ENCODE measurements at regions not wholly inside any gene's neighbourhood (a gene's known extent, or its start where the extent isn't known, plus 50 kb on each side); places are given as distances from the start of the nearest gene placed in this dataset.
A peak's percentile ranks its signal among the peaks of the same experiment; 100 is the strongest.

DNA sequence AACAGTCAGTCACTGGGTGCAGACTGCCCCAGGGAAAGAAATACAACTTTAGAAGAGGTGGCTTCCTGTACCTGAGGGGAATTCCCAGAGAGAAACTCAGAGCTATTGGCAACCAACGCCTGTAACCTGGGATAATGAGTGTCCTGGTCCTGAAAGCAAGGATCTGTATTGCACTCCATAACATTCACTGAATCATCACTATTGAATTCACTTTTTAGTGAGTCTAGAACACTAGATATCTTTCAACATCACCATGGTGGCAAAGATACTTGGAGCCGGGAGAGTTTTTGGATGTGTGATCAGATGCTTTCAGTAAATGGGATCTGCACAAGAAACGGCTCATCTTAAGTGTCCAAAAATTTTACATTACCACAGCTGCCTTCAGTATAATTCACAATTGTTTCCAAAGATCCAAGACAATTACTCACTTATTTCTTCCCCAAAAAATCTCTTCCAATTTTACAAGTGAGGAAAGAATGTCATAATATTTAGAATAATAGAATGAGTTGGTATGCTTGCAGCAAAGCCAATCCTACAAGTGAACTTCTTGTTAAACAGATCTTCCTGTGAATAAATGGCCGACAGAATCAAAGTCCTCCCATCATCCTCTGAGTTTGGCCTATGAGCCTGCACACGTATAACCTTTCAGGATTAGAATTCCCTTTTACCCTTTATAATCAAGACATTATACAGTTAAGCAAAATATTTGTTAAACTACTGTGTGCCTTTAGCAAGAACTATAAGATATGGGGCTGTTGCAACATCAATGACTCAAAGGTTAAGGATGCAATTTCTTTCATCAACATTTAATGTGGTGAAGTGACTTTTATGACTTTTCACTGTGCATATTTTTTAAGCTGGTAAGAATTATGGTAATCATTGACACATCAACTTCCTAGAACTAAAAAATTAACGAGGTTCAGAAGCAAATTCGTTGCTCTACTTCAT, 243.3 kb upstream of the COL8A1 start:
- H3K4me3 ChIP-seq (ENCODE audit: low read depth, low read length), result no peak overlapping the region
- TF ChIP-seq, protein P1, sequence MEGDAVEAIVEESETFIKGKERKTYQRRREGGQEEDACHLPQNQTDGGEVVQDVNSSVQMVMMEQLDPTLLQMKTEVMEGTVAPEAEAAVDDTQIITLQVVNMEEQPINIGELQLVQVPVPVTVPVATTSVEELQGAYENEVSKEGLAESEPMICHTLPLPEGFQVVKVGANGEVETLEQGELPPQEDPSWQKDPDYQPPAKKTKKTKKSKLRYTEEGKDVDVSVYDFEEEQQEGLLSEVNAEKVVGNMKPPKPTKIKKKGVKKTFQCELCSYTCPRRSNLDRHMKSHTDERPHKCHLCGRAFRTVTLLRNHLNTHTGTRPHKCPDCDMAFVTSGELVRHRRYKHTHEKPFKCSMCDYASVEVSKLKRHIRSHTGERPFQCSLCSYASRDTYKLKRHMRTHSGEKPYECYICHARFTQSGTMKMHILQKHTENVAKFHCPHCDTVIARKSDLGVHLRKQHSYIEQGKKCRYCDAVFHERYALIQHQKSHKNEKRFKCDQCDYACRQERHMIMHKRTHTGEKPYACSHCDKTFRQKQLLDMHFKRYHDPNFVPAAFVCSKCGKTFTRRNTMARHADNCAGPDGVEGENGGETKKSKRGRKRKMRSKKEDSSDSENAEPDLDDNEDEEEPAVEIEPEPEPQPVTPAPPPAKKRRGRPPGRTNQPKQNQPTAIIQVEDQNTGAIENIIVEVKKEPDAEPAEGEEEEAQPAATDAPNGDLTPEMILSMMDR (IDR thresholded peaks at IDR 0.05; ENCODE audit: insufficient read depth, low read depth, low read length), result no peak
- peak; percentile 92 for DNase-seq (ENCODE audit: low read depth)

- no peak overlapping the region for H3K4me3 ChIP-seq (ENCODE audit: low read depth, low read length)
- TF ChIP-seq, protein P1 (IDR thresholded peaks at IDR 0.05; ENCODE audit: insufficient read depth, low read depth, low read length), result no peak
- no peak for DNase-seq (ENCODE audit: low read depth)
Measured at GRCh38 chr3:99393961-99394360, 244.4 kb upstream of the COL8A1 start.

- no peak overlapping the region for H3K4me3 ChIP-seq (ENCODE audit: low read depth, low read length)
- TF ChIP-seq, protein P1 (IDR thresholded peaks at IDR 0.05; ENCODE audit: insufficient read depth, low read depth, low read length), result no peak
- no peak for DNase-seq (ENCODE audit: low read depth)
Measured at GRCh38 chr3:99388780-99389179, 249.6 kb upstream of the COL8A1 start.

DNA sequence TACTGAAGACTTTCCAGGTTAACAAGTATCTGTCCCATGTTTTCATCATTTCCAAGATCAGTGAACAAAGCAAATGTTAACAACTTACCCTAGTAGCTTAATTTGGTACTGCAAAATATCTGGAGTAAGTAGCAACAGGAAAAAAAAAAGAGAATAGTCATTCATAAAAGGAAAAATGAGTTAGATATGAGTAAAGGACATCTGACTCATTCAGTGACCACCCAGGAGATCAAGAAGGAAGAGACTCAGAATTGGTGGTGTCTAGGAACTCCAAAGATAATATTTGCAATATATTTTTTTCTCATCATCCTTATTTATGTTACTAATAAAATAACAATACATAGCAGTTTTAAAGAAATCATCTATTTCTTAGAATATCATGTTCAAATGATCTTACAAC, 253.8 kb upstream of the COL8A1 start:
- DNase-seq (ENCODE audit: low read depth), result no peak
- TF ChIP-seq, protein P1 (IDR thresholded peaks at IDR 0.05; ENCODE audit: insufficient read depth, low read depth, low read length), result no peak

DNA sequence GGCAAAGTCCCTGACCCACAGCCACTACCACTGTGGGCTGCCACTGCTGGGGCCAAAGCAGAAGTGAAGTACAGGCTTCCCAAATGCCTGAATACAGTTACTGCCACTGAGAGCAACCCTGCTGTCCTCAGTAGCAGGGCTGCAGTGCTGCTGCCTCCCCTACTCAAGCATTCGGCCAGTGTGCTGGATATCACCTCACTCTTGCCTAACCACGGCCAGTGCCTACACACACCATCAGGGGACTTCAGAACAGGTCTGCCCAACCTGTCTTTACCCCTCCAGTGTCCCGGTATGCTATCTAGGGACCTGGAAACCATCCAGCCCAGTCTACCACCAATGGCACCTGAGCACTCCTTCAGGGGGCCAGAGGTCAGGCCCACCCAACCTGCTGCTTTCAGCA, 261.5 kb upstream of the COL8A1 start:
- no peak for DNase-seq (ENCODE audit: low read depth)
- no peak overlapping the region for H3K4me3 ChIP-seq (ENCODE audit: low read depth, low read length)
- TF ChIP-seq, protein P1 (IDR thresholded peaks at IDR 0.05; ENCODE audit: insufficient read depth, low read depth, low read length), result no peak

More for the DNA sequence above, 253.8 kb upstream of the COL8A1 start:
- H3K4me3 ChIP-seq (ENCODE audit: low read depth, low read length), result no peak overlapping the region

GRCh38 chr3:99373846-99374210, 264.6 kb upstream of the COL8A1 start:
- H3K4me3 ChIP-seq (ENCODE audit: low read depth, low read length), result no peak overlapping the region
- TF ChIP-seq, protein P1 (IDR thresholded peaks at IDR 0.05; ENCODE audit: insufficient read depth, low read depth, low read length), result no peak
- no peak for DNase-seq (ENCODE audit: low read depth)
